ENCODE measurements at regions not wholly inside any gene's neighbourhood (a gene's known extent, or its start where the extent isn't known, plus 50 kb on each side); places are given as distances from the start of the nearest gene placed in this dataset.

DNA sequence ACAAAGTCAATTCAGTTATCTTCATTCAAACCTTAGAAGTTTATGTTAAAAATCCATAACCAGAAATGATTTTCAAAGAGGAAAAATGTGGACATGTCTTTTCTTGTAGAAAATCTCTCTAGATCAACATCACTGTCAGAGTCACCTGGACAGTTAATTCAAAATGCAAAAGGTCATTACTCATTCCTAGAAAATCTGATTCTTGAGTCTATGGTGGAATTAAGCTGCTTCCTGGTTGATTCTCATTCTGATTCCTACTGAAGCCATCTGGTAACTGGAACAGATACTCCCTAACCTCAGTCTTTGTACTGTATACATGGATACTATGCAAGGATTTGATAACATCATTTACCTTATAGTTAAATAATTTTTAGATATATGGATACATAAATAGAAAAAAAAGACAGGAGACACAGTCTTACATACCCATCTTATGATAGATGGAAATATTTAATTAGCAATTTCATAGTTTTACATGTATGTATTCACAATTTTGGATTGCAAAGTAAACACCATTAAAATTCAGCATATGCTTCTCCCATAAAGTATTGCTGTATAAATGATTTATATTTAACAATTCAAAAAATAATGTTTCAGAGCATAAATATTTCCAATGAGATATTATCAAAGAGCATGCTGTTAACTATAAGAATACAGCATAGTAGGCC, 693.2 kb upstream of the CCDC54 start:
- no peak overlapping the region for H3K27ac ChIP-seq (ENCODE audit: low read depth)
- 0 out of 2 replicates have a peak, but pooled peaks cover 6% of the 10 kb centered on the region for H3K9me2 ChIP-seq (ENCODE audit: insufficient read depth)
- no peak overlapping the region for H3K4me2 ChIP-seq
- no peaks in the 10 kb centered on the region for H3K79me2 ChIP-seq (replicated peaks; ENCODE audit: insufficient read depth)
- ATAC-seq: no peak
- no peak overlapping the region for H2AFZ ChIP-seq
- Mint-ChIP-seq H3K36me3 (ENCODE audit: low read depth) (no peaks in the 10 kb centered on the region), H3K27ac (no peak overlapping the region), H3K27me3 (ENCODE audit: insufficient read depth, low read depth, poor library complexity) (no peaks in the 10 kb centered on the region), H3K9me3 (no peaks in the 10 kb centered on the region), H3K4me1 (no peaks in the 10 kb centered on the region), H3K4me3 (no peak overlapping the region)
- no peaks in the 10 kb centered on the region for H3K4me1 ChIP-seq (ENCODE audit: insufficient read depth)
- H3K4me3 ChIP-seq: no peak overlapping the region
- H4K20me1 ChIP-seq (replicated peaks; ENCODE audit: insufficient read depth): no peaks in the 10 kb centered on the region
- H3K27me3 ChIP-seq (ENCODE audit: insufficient read depth): no peaks in the 10 kb centered on the region
- H3K36me3 ChIP-seq (ENCODE audit: insufficient read depth): no peaks in the 10 kb centered on the region
- H3F3A ChIP-seq (replicated peaks; ENCODE audit: low read depth): no peaks in the 10 kb centered on the region
- DNase-seq (ENCODE audit: low spot score): no peak
- TF ChIP-seq, protein P1, sequence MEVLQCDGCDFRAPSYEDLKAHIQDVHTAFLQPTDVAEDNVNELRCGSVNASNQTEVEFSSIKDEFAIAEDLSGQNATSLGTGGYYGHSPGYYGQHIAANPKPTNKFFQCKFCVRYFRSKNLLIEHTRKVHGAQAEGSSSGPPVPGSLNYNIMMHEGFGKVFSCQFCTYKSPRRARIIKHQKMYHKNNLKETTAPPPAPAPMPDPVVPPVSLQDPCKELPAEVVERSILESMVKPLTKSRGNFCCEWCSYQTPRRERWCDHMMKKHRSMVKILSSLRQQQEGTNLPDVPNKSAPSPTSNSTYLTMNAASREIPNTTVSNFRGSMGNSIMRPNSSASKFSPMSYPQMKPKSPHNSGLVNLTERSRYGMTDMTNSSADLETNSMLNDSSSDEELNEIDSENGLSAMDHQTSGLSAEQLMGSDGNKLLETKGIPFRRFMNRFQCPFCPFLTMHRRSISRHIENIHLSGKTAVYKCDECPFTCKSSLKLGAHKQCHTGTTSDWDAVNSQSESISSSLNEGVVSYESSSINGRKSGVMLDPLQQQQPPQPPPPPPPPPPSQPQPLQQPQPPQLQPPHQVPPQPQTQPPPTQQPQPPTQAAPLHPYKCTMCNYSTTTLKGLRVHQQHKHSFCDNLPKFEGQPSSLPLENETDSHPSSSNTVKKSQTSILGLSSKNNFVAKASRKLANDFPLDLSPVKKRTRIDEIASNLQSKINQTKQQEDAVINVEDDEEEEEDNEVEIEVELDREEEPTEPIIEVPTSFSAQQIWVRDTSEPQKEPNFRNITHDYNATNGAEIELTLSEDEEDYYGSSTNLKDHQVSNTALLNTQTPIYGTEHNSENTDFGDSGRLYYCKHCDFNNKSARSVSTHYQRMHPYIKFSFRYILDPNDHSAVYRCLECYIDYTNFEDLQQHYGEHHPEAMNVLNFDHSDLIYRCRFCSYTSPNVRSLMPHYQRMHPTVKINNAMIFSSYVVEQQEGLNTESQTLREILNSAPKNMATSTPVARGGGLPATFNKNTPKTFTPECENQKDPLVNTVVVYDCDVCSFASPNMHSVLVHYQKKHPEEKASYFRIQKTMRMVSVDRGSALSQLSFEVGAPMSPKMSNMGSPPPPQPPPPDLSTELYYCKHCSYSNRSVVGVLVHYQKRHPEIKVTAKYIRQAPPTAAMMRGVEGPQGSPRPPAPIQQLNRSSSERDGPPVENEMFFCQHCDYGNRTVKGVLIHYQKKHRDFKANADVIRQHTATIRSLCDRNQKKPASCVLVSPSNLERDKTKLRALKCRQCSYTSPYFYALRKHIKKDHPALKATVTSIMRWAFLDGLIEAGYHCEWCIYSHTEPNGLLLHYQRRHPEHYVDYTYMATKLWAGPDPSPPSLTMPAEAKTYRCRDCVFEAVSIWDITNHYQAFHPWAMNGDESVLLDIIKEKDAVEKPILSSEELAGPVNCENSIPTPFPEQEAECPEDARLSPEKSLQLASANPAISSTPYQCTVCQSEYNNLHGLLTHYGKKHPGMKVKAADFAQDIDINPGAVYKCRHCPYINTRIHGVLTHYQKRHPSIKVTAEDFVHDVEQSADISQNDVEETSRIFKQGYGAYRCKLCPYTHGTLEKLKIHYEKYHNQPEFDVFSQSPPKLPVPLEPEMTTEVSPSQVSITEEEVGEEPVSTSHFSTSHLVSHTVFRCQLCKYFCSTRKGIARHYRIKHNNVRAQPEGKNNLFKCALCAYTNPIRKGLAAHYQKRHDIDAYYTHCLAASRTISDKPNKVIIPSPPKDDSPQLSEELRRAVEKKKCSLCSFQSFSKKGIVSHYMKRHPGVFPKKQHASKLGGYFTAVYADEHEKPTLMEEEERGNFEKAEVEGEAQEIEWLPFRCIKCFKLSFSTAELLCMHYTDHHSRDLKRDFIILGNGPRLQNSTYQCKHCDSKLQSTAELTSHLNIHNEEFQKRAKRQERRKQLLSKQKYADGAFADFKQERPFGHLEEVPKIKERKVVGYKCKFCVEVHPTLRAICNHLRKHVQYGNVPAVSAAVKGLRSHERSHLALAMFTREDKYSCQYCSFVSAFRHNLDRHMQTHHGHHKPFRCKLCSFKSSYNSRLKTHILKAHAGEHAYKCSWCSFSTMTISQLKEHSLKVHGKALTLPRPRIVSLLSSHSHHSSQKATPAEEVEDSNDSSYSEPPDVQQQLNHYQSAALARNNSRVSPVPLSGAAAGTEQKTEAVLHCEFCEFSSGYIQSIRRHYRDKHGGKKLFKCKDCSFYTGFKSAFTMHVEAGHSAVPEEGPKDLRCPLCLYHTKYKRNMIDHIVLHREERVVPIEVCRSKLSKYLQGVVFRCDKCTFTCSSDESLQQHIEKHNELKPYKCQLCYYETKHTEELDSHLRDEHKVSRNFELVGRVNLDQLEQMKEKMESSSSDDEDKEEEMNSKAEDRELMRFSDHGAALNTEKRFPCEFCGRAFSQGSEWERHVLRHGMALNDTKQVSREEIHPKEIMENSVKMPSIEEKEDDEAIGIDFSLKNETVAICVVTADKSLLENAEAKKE (CRISPR knock-in tag; IDR thresholded peaks at IDR 0.05): no peak
- TF ChIP-seq CREB1 (CRISPR knock-in tag; IDR thresholded peaks at IDR 0.05; ENCODE audit: low read depth) (no peak), EZH2phosphoT487 (IDR thresholded peaks at IDR 0.05; ENCODE audit: unreplicated experiment) (no peak), POLR2AphosphoS5 (IDR thresholded peaks at IDR 0.05; ENCODE audit: low read depth) (no peak)
- TF ChIP-seq, protein P2, sequence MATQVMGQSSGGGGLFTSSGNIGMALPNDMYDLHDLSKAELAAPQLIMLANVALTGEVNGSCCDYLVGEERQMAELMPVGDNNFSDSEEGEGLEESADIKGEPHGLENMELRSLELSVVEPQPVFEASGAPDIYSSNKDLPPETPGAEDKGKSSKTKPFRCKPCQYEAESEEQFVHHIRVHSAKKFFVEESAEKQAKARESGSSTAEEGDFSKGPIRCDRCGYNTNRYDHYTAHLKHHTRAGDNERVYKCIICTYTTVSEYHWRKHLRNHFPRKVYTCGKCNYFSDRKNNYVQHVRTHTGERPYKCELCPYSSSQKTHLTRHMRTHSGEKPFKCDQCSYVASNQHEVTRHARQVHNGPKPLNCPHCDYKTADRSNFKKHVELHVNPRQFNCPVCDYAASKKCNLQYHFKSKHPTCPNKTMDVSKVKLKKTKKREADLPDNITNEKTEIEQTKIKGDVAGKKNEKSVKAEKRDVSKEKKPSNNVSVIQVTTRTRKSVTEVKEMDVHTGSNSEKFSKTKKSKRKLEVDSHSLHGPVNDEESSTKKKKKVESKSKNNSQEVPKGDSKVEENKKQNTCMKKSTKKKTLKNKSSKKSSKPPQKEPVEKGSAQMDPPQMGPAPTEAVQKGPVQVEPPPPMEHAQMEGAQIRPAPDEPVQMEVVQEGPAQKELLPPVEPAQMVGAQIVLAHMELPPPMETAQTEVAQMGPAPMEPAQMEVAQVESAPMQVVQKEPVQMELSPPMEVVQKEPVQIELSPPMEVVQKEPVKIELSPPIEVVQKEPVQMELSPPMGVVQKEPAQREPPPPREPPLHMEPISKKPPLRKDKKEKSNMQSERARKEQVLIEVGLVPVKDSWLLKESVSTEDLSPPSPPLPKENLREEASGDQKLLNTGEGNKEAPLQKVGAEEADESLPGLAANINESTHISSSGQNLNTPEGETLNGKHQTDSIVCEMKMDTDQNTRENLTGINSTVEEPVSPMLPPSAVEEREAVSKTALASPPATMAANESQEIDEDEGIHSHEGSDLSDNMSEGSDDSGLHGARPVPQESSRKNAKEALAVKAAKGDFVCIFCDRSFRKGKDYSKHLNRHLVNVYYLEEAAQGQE (IDR thresholded peaks at IDR 0.05; ENCODE audit: unreplicated experiment): no peak

Measured in GM23338 (cell line).